ENCODE measurements at regions not wholly inside any gene's neighbourhood (a gene's known extent, or its start where the extent isn't known, plus 50 kb on each side); places are given as distances from the start of the nearest gene placed in this dataset.

DNA sequence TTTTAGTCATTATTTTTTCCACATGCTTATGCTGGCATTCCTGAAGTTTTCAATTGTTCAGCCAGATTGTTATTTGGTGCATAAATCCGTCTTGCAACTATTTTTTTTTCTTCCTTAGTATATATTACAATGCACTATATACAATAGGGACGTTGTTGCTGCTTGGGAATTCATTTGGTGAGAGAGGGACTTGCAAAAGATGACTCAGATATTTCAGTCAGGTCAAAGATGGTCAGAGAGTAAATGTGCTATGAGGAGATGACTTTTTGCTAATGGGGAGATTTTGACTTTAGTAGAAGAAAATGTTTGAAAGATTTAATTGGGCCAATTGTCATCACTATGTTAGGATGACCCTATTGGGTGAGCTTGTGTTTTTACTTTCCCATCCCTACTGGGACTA, 348.4 kb upstream of the MTPN start:
- H3K4me1 Mint-ChIP-seq, result peaks cover 9% of the 10 kb centered on the region
- peak overlapping the region in 2 of 3 experiments; percentile 1 to 10 for H3K27ac Mint-ChIP-seq
- no peaks in the 10 kb centered on the region for H3K36me3 Mint-ChIP-seq (ENCODE audit: low read depth)
- H3K4me3 Mint-ChIP-seq, result no peak overlapping the region
- TF ChIP-seq, protein P1, sequence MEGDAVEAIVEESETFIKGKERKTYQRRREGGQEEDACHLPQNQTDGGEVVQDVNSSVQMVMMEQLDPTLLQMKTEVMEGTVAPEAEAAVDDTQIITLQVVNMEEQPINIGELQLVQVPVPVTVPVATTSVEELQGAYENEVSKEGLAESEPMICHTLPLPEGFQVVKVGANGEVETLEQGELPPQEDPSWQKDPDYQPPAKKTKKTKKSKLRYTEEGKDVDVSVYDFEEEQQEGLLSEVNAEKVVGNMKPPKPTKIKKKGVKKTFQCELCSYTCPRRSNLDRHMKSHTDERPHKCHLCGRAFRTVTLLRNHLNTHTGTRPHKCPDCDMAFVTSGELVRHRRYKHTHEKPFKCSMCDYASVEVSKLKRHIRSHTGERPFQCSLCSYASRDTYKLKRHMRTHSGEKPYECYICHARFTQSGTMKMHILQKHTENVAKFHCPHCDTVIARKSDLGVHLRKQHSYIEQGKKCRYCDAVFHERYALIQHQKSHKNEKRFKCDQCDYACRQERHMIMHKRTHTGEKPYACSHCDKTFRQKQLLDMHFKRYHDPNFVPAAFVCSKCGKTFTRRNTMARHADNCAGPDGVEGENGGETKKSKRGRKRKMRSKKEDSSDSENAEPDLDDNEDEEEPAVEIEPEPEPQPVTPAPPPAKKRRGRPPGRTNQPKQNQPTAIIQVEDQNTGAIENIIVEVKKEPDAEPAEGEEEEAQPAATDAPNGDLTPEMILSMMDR (IDR thresholded peaks at IDR 0.05; ENCODE audit: unreplicated experiment in 3 of 3), result no peak
- no peaks in the 10 kb centered on the region for H3K27me3 Mint-ChIP-seq (ENCODE audit: low read depth)
- no peaks in the 10 kb centered on the region for H3K9me3 Mint-ChIP-seq

DNA sequence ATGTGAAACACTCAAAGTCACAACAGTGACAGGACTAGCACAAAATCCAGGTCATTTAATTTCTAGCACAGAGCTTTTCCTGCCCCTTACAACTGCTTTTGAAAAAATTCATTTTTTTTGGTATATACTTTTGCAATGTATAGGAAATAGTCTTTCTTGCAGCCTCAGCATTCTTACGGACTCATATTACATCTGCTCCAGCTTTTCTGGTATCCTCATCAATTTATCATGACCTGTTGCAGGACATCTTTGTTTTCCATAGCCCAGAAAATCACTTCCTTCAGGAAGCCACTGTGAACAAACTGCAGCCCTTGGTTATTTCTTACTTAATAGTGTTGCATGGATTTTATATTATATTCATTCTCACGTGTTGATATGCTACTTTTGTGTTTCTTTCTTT, 347.9 kb upstream of the MTPN start:
- no peaks in the 10 kb centered on the region for H3K27me3 Mint-ChIP-seq (ENCODE audit: low read depth)
- TF ChIP-seq, protein P1 (IDR thresholded peaks at IDR 0.05; ENCODE audit: unreplicated experiment in 3 of 3), result no peak
- H3K9me3 Mint-ChIP-seq, result no peaks in the 10 kb centered on the region
- H3K4me1 Mint-ChIP-seq, result peaks cover 9% of the 10 kb centered on the region
- H3K4me3 Mint-ChIP-seq, result no peak overlapping the region
- no peaks in the 10 kb centered on the region for H3K36me3 Mint-ChIP-seq (ENCODE audit: low read depth)
- H3K27ac Mint-ChIP-seq, result no peak overlapping the region

DNA sequence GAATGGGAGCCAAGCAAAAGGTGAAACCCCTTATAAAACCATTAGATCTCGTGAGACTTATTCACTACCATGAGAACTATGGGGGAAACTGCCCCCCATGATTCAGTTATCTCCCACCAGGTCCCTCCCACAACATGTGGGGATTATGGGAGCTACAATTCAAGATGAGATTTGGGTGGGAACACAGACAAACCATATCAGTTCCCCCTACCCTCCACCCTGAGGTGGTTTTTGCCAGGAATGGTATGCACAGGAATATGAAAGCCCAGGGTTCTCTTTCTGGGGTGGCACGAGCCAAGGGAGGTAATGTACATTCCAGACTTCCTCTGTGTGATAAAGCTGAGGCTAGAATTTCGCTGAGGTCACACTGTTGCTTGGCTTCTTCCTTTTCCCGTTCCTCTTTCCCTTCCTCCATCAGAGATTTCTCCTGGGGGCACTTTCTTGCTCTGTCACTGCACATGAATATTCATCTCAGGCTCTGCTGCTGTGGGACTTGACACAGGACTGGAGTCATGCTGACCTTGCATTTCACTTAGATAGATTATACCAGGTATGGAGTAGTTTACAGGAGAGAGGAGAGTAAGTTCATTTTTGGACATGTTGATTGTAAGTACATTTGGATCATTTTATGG, 347.0 kb upstream of the MTPN start:
- Mint-ChIP-seq H3K4me3 (no peak overlapping the region), H3K4me1 (peaks cover 9% of the 10 kb centered on the region), H3K9me3 (no peaks in the 10 kb centered on the region), H3K27me3 (ENCODE audit: low read depth) (no peaks in the 10 kb centered on the region), H3K27ac (no peak overlapping the region), H3K36me3 (ENCODE audit: low read depth) (no peaks in the 10 kb centered on the region)
- TF ChIP-seq, protein P1 (IDR thresholded peaks at IDR 0.05; ENCODE audit: unreplicated experiment in 3 of 3), result no peak

DNA sequence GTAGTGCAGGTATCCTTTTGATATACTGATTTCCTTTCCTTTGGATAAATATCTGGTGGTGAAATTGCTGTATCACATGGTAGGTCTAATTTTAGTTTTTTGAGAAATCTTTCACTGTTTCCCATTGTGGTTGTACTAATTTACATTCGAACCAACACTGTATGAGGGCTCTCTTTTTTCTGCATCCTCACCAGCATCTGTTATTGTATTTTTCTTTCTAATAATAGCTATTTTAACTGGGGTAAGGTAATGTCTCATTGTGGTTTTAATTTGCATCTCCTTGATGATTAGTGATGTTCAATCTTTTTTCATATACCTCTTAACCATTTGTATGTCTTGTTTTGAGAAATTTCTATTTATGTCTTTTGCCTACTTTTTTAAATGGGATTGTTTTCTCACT, 335.4 kb upstream of the MTPN start:
- H3K4me3 Mint-ChIP-seq, result no peak overlapping the region
- TF ChIP-seq, protein P1 (IDR thresholded peaks at IDR 0.05; ENCODE audit: unreplicated experiment in 3 of 3), result no peak
- H3K27me3 Mint-ChIP-seq (ENCODE audit: low read depth), result no peaks in the 10 kb centered on the region
- H3K27ac Mint-ChIP-seq, result no peak overlapping the region
- no peaks in the 10 kb centered on the region for H3K36me3 Mint-ChIP-seq (ENCODE audit: low read depth)
- no peaks in the 10 kb centered on the region for H3K4me1 Mint-ChIP-seq
- peaks cover 21% of the 10 kb centered on the region for H3K9me3 Mint-ChIP-seq

DNA sequence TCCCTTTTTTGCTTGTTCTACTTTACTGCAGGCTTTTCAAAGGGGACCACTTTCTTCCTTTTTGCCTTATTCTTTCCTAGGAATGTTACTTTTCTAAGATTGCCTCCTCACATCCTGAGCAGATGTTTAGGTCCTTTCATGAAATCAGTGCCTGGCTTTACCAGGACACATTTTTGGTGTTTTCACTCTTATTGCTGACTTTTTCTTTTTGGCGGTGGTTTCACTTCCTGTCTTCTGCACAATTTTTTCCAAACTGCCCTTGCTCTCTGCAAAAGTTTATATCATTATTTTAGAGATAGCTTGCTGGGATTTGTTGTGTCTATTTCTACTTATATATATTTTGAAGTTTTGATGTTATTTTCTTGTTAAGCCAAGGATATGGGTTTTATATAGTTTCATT, 332.2 kb upstream of the MTPN start:
- H3K4me3 Mint-ChIP-seq, result no peak overlapping the region
- H3K27me3 Mint-ChIP-seq (ENCODE audit: low read depth), result no peaks in the 10 kb centered on the region
- H3K36me3 Mint-ChIP-seq (ENCODE audit: low read depth), result no peaks in the 10 kb centered on the region
- H3K27ac Mint-ChIP-seq, result no peak overlapping the region
- peaks cover 12% of the 10 kb centered on the region for H3K9me3 Mint-ChIP-seq
- TF ChIP-seq, protein P1 (IDR thresholded peaks at IDR 0.05; ENCODE audit: unreplicated experiment in 3 of 3), result no peak
- no peaks in the 10 kb centered on the region for H3K4me1 Mint-ChIP-seq

DNA sequence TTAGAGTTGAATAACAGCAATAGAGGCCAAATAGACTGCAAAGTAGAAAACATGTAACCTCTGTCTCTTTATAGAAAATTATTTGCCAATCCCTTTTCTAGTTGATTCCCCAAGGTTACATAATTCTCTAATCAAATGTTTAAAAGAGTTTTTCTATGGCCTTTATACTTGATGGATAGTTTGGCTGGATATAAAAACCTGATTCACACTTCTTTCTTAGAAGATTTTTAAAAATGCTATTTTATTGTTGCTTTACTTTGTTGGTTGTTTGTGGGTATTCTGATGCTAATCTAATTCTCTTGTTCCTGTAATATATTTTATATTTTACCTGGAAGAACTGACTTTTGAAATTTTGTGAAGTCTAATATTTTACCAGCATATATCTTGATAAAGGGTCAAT, 331.1 kb upstream of the MTPN start:
- Mint-ChIP-seq H3K4me3 (no peak overlapping the region), H3K36me3 (ENCODE audit: low read depth) (no peaks in the 10 kb centered on the region), H3K9me3 (peaks cover 12% of the 10 kb centered on the region), H3K27ac (no peak overlapping the region), H3K27me3 (ENCODE audit: low read depth) (no peaks in the 10 kb centered on the region), H3K4me1 (no peaks in the 10 kb centered on the region)
- TF ChIP-seq, protein P1 (IDR thresholded peaks at IDR 0.05; ENCODE audit: unreplicated experiment in 3 of 3), result no peak

Data from nephron (organoid).